ENCODE measurements at regions not wholly inside any gene's neighbourhood (a gene's known extent, or its start where the extent isn't known, plus 50 kb on each side); places are given as distances from the start of the nearest gene placed in this dataset.

DNA sequence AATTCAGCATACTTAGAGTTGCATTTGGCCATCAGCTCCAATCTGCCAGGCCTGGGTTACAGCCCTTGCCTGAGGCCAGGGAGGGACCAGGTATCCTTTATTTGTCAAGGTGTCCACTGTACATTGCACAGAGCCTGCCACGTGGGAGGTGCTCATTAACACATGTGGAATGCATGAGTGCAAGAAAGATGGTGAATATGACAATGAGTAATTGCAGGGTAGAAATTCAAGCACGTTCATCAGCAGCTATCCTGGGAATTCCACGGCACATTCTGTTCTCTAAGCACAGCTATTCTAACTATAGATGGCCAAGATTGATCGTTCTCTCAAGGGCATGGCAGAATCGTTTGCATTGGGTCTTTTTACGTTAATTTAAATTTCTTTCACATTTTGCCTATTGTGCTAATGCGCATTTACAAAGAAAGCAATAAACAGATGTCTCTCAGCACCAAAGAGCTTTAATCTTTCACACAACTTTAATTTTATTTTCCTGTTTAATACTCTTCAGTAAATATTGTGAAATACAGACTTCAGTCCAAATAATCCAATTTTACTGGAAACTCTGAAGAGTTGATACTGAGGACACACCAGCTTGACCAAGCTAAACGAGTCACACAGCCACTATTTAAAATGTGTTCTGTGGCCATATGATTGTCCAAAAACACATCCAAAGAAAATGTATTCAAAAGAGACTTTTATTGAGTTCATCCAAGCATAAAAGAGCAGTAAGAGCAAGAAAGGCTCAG is 1025.7 kb upstream of the TMEM132C start:
- DNase-seq (ENCODE audit: low spot score in 2 of 2) (no peak), ATAC-seq (replicated peaks; ENCODE audit: extremely low read depth, poor library complexity, severe bottlenecking) (no peak)
- H3K9me3 Mint-ChIP-seq: no peaks in the 10 kb centered on the region
- no peak overlapping the region for H3K4me3 Mint-ChIP-seq
- no peak overlapping the region for H3K27ac Mint-ChIP-seq (ENCODE audit: low read depth)
- no peaks in the 10 kb centered on the region for H3K4me1 Mint-ChIP-seq
- peaks cover 2% of the 10 kb centered on the region for H3K36me3 Mint-ChIP-seq (ENCODE audit: insufficient read depth)
- peaks cover 19% of the 10 kb centered on the region for H3K27me3 Mint-ChIP-seq

DNA sequence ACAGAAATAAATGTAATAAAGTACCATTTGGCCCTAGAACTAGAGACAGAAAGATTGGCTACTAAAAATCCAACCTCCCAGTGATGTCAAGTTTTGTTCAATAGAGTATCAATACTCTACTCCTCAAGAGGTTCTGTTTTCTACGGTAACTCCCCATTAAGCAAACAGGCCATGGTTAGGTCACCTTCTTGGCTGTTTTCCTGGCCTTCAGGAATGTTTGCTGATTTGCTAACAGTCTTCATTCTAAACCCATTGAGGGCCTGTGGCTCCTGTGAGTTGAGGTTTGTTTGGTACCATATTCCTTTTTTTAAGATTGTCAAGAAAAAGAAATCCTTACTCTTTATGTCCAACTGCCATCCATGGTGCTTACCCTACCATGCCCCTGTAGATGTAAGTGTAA is 1022.0 kb upstream of the TMEM132C start:
- H3K27me3 Mint-ChIP-seq: peaks cover 19% of the 10 kb centered on the region
- peaks cover 2% of the 10 kb centered on the region for H3K36me3 Mint-ChIP-seq (ENCODE audit: insufficient read depth)
- H3K4me3 Mint-ChIP-seq: no peak overlapping the region
- no peak for DNase-seq (ENCODE audit: low spot score in 2 of 2)
- ATAC-seq (replicated peaks; ENCODE audit: extremely low read depth, poor library complexity, severe bottlenecking): no peak
- H3K27ac Mint-ChIP-seq (ENCODE audit: low read depth): no peak overlapping the region
- no peaks in the 10 kb centered on the region for H3K4me1 Mint-ChIP-seq
- no peaks in the 10 kb centered on the region for H3K9me3 Mint-ChIP-seq

DNA sequence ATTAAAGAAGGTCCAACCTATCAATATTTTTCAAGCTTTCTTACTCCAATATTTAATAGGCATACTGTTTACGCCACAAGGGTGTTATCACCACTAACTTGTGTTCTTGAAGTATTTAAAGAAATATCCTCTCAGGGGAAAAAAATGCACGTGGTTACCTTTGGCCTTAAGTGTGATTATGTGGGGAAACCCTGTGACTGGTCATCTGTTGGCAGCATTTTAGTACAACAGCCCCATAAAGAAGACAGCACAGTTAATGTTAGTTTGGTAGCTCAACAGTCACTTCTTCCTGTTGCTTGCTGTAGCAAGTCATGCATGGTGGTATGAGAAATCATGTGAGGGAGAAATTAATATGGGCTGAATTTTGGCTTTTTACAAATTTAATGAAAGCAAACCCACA is 1021.5 kb upstream of the TMEM132C start:
- ATAC-seq (replicated peaks; ENCODE audit: extremely low read depth, poor library complexity, severe bottlenecking): no peak
- Mint-ChIP-seq H3K4me1 (no peaks in the 10 kb centered on the region), H3K9me3 (no peaks in the 10 kb centered on the region)

DNA sequence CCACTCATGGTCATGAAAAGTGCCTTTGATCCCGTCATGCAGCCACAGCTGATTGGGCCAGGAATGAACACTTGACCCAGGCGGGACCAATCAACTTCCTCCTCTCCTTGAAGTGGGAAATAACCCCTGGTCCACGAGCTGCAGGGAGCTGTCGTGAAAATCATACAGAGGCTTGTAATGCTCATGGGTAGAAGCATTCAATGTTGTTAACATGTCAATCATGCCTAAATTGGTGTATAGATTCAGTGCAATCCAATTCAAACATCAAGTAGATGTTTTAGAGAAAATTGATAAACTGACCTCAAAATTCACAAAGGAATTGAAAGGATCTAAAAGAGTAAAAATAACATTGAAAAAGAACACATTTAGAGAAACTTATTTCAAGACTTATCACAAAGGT is 1019.0 kb upstream of the TMEM132C start:
- H3K36me3 Mint-ChIP-seq (ENCODE audit: insufficient read depth): peaks cover 2% of the 10 kb centered on the region
- ATAC-seq (replicated peaks; ENCODE audit: extremely low read depth, poor library complexity, severe bottlenecking): no peak

More for the DNA sequence above, 1021.5 kb upstream of the TMEM132C start:
- DNase-seq (ENCODE audit: low spot score in 2 of 2): no peak
- peaks cover 2% of the 10 kb centered on the region for H3K36me3 Mint-ChIP-seq (ENCODE audit: insufficient read depth)
- no peak overlapping the region for H3K27ac Mint-ChIP-seq (ENCODE audit: low read depth)
- peaks cover 19% of the 10 kb centered on the region for H3K27me3 Mint-ChIP-seq
- no peak overlapping the region for H3K4me3 Mint-ChIP-seq

DNA sequence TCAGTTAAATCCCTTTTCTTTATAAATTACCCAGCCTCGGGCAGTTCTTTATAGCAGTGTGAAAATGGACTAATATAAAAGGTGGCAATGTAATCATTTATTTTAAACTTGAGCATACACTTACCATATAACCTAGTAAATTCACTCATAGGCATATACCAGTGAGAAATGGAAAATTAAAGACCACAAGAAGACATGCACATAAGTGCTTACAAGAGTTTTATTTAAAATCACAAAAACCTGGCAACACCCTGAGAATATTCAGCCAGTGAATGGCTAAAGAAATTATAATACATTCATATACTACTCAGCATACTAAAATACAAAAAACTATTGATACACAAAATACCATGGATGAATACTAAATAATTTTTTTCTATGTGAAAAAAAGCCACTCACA is 1017.5 kb upstream of the TMEM132C start:
- DNase-seq (ENCODE audit: low spot score in 2 of 2) (no peak), ATAC-seq (replicated peaks; ENCODE audit: extremely low read depth, poor library complexity, severe bottlenecking) (no peak)
- Mint-ChIP-seq H3K9me3 (no peaks in the 10 kb centered on the region), H3K36me3 (ENCODE audit: insufficient read depth) (no peaks in the 10 kb centered on the region), H3K4me3 (no peak overlapping the region), H3K27me3 (peaks cover 17% of the 10 kb centered on the region), H3K27ac (ENCODE audit: low read depth) (no peak overlapping the region), H3K4me1 (no peaks in the 10 kb centered on the region)

More for the DNA sequence above, 1019.0 kb upstream of the TMEM132C start:
- Mint-ChIP-seq H3K27me3 (peaks cover 13% of the 10 kb centered on the region), H3K27ac (ENCODE audit: low read depth) (no peak overlapping the region), H3K9me3 (no peaks in the 10 kb centered on the region), H3K4me3 (no peak overlapping the region), H3K4me1 (no peaks in the 10 kb centered on the region)
- no peak for DNase-seq (ENCODE audit: low spot score in 2 of 2)

DNA sequence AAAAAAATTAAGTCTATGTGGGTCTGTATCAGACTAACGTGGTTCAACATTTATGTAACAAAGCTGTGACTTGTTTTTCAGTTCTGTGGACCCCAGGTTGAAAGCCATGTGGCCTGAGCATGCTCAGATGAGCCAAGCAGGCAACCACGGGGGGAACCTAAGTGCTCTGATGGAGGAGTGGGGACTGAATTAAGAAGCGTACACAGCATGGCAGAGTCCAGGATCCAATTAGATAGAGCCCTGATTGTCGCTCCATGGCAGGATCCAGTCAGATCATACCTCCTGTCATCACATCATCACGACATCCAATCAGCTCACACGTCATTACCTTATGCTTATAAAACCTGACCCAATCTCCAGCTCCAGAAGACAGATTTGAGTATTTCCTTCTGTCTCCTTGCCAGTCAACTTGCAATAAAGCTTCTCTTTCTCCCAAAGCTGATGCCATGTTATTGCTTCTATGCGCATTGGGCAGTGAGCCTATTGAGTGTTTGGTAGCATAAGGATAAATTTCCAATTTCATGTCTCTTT is 1013.1 kb upstream of the TMEM132C start:
- Mint-ChIP-seq H3K4me1 (no peaks in the 10 kb centered on the region), H3K36me3 (ENCODE audit: insufficient read depth) (no peaks in the 10 kb centered on the region), H3K27me3 (peaks cover 19% of the 10 kb centered on the region), H3K9me3 (no peaks in the 10 kb centered on the region), H3K27ac (ENCODE audit: low read depth) (no peak overlapping the region), H3K4me3 (no peak overlapping the region)
- DNase-seq (ENCODE audit: low spot score in 2 of 2): no peak
- no peak for ATAC-seq (replicated peaks; ENCODE audit: extremely low read depth, poor library complexity, severe bottlenecking)

DNA sequence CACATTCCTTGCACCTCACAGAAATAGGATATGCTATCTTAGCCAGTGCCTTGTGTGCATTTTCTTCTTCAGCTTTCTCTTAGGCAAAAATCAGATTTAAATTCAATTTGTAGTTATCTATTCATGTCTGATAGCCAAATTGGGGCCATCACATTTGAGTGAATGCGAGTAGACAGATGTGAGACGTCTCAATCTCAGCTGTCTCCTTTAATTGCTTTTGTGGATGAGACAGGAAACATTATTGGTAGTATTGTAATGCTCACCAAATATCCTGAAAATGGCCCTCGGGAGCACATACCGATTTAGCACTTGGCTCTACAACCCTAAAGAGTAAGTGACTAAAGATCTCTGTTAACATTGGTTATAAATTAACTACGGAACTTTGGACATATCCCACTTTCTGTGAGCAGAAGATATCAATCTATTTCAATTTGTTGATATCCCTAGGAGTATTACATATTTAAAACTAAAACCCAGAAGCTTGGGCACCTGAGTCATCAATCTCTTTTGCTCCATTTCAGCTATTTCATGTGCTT is 1012.5 kb upstream of the TMEM132C start:
- Mint-ChIP-seq H3K4me1 (no peaks in the 10 kb centered on the region), H3K27me3 (peaks cover 19% of the 10 kb centered on the region), H3K4me3 (no peak overlapping the region), H3K36me3 (ENCODE audit: insufficient read depth) (no peaks in the 10 kb centered on the region), H3K27ac (ENCODE audit: low read depth) (no peak overlapping the region), H3K9me3 (no peaks in the 10 kb centered on the region)
- no peak for DNase-seq (ENCODE audit: low spot score in 2 of 2)
- no peak for ATAC-seq (replicated peaks; ENCODE audit: extremely low read depth, poor library complexity, severe bottlenecking)

DNA sequence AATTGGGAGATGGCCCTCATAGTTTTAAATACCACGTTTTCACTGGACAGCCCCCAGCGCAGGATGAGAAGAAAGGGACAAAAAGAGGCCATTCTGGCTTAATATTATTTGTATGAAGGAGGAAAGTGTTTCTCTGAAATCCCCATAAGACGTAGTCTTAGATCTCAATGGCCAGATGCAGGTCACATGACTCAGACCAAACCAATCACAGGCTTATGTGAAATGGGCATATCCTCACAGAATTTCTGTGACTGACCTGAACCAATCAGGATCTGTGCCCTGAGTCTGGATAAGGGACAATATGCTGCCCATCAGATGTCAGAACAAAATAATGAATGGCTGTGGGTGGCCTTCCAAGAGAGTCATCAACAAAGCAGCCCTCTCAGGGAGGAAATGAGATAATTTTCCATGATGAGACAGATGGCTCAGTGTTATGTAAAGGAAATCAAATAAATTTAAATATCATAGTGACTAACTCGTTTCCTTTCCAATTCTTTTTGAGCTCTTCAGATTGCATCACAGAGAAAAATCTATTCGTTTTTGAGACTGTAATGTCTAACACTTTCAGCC is 1009.5 kb upstream of the TMEM132C start:
- Mint-ChIP-seq H3K4me1 (no peaks in the 10 kb centered on the region), H3K4me3 (no peak overlapping the region), H3K27ac (ENCODE audit: low read depth) (no peak overlapping the region), H3K36me3 (ENCODE audit: insufficient read depth) (no peaks in the 10 kb centered on the region), H3K27me3 (peaks cover 9% of the 10 kb centered on the region), H3K9me3 (no peaks in the 10 kb centered on the region)
- DNase-seq (ENCODE audit: low spot score in 2 of 2): no peak
- ATAC-seq (replicated peaks; ENCODE audit: extremely low read depth, poor library complexity, severe bottlenecking): no peak

DNA sequence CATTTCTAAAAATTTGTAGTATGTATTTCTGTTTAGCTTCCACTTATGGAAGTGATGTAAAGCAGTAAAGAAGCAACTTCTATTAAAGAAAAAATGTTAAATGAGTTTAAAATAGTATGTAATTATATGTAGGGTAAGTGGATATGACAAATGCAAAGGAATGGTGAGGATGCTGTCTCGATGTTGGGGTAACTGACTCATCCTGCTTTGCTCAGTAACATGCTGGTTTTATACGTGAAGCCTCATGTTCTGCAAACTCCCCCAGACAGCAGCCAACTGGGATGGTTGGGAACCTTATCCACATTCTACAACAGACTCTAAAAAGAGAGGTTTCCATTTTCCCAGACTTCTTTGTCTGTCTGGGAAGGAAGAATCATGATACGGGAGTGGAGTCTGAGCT is 1006.4 kb upstream of the TMEM132C start:
- DNase-seq (ENCODE audit: low spot score in 2 of 2) (no peak), ATAC-seq (replicated peaks; ENCODE audit: extremely low read depth, poor library complexity, severe bottlenecking) (no peak)
- no peaks in the 10 kb centered on the region for H3K36me3 Mint-ChIP-seq (ENCODE audit: insufficient read depth)
- peaks cover 7% of the 10 kb centered on the region for H3K9me3 Mint-ChIP-seq
- H3K27me3 Mint-ChIP-seq: peaks cover 13% of the 10 kb centered on the region
- H3K4me1 Mint-ChIP-seq: no peaks in the 10 kb centered on the region
- H3K27ac Mint-ChIP-seq (ENCODE audit: low read depth): no peak overlapping the region
- H3K4me3 Mint-ChIP-seq: no peak overlapping the region

DNA sequence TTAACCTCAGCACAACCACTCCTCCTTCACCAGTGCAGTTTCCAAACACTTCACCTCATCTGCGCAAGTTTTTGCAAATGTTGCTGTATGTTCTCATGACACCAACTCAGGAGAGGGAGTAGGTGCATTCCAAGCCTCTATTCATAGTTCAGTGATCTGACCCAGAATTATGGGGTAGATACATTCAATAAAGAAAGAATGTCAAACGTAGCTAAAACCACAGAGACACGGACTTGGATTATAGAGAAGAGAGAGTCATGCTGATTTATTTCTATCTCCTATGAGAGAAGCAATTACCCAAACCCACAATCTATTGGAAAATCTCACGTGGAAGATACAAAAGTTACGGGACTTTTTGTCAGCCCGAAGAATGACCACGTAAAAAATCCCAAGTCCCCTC is 1006.0 kb upstream of the TMEM132C start:
- Mint-ChIP-seq H3K4me3 (no peak overlapping the region), H3K36me3 (ENCODE audit: insufficient read depth) (no peaks in the 10 kb centered on the region), H3K9me3 (peaks cover 7% of the 10 kb centered on the region), H3K4me1 (no peaks in the 10 kb centered on the region), H3K27me3 (peaks cover 13% of the 10 kb centered on the region), H3K27ac (ENCODE audit: low read depth) (no peak overlapping the region)
- ATAC-seq (replicated peaks; ENCODE audit: extremely low read depth, poor library complexity, severe bottlenecking) (no peak), DNase-seq (ENCODE audit: low spot score in 2 of 2) (no peak)

DNA sequence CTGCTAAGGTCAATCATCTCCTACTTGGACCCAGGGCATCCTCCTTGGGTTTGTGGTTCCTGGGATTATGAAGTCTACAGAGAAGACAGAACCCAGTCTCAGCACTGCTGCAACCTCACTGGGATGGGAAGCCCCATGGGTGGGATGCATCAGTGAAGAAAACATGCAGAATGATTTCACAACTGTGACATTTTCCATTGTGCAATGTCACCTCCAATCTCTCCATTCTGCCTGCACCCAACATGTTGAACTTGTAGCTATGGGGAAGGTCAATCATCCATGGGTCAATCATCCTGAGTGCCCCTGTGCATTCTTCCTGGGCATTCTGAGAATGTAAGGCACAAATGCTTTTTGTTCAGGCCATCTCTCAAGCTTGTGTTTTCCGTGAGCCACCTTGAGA is 1004.4 kb upstream of the TMEM132C start:
- Mint-ChIP-seq H3K9me3 (peaks cover 7% of the 10 kb centered on the region), H3K27me3 (peaks cover 29% of the 10 kb centered on the region), H3K4me1 (no peaks in the 10 kb centered on the region), H3K36me3 (ENCODE audit: insufficient read depth) (no peaks in the 10 kb centered on the region), H3K27ac (ENCODE audit: low read depth) (no peak overlapping the region), H3K4me3 (no peak overlapping the region)
- DNase-seq (ENCODE audit: low spot score in 2 of 2) (no peak), ATAC-seq (replicated peaks; ENCODE audit: extremely low read depth, poor library complexity, severe bottlenecking) (no peak)

DNA sequence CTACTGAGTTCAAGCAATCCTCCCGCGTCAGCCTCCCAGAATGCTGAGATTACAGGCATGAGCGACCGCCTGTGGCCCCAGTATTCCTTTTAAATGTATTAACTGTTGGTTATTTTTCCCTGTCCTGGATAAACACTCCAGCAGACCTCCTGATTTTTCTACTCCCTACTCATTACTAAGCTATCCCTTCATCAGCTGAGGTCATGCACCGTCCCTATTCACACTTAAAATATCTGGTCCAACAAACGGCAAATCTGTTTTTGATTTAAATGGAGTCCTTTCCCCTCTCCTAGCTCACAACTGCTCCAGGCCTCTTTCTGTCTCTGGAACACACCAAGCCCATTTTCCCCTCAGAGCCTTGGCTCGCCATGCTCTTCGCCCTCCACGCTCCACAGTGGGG is 1003.3 kb upstream of the TMEM132C start:
- H3K36me3 Mint-ChIP-seq (ENCODE audit: insufficient read depth): no peaks in the 10 kb centered on the region
- H3K27ac Mint-ChIP-seq (ENCODE audit: low read depth): no peak overlapping the region
- H3K4me3 Mint-ChIP-seq: no peak overlapping the region
- peaks cover 7% of the 10 kb centered on the region for H3K9me3 Mint-ChIP-seq
- H3K27me3 Mint-ChIP-seq: peaks cover 32% of the 10 kb centered on the region
- no peaks in the 10 kb centered on the region for H3K4me1 Mint-ChIP-seq
- DNase-seq (ENCODE audit: low spot score in 2 of 2) (no peak), ATAC-seq (replicated peaks; ENCODE audit: extremely low read depth, poor library complexity, severe bottlenecking) (no peak)

DNA sequence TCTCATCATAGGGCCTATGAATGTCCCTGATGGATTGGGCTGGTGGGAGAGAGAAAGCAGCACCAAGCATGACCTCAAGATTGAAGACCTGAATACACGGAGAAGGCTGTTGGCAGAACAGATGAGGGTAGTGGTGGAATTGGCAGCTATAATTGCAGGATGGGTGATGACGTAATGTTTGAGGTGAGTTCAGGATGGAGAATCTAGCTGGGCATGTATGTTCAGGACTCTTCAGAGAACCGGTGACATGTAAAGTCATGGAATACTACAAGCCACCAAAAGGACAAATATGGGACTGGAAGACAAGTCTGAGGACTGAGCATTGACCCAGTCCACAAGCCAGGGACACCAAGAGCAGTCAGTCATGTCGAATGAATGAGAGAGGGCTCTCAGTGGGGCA is 999.8 kb upstream of the TMEM132C start:
- H3K27ac Mint-ChIP-seq (ENCODE audit: low read depth): no peak overlapping the region
- no peaks in the 10 kb centered on the region for H3K4me1 Mint-ChIP-seq

More for the DNA sequence above, 999.8 kb upstream of the TMEM132C start:
- no peak for DNase-seq (ENCODE audit: low spot score in 2 of 2)
- no peak overlapping the region for H3K4me3 Mint-ChIP-seq
- no peak for ATAC-seq (replicated peaks; ENCODE audit: extremely low read depth, poor library complexity, severe bottlenecking)
- no peaks in the 10 kb centered on the region for H3K36me3 Mint-ChIP-seq (ENCODE audit: insufficient read depth)
- H3K27me3 Mint-ChIP-seq: peaks cover 32% of the 10 kb centered on the region
- H3K9me3 Mint-ChIP-seq: peaks cover 7% of the 10 kb centered on the region
